K562 (cell line): ENCODE measurements at regions not wholly inside any gene's neighbourhood (a gene's known extent, or its start where the extent isn't known, plus 50 kb on each side); places are given as distances from the start of the nearest gene placed in this dataset.

Experiments
- ATAC-seq: fragments of 200-7000 bp; cut with Tn5 transposase; 3 replicates; pipeline ENCODE4 v1.9.1; 2020; ENCODE audit warnings: moderate library complexity
- BruUV-seq: library from RNA; stranded (reverse); fragments of 400-500 nt; replicated peaks from 2 replicates; lab custom pipeline; 2021; lab: Mats Ljungman, UMichigan
- CTCF ChIA-PET: fragments of 300-600 bp; formaldehyde crosslinking; extraction: SDS; loops from one replicate; lab custom pipeline; 2021; ENCODE audit warnings: low intra/inter-chr PET ratio; lab: Yijun Ruan, JAX
- POLR2A ChIA-PET: fragments of 300-600, 350-650 bp; sonication (Branson Sonifier 250); formaldehyde crosslinking; extraction: SDS; loops from one replicate; lab custom pipeline; 2021; ENCODE audit warnings: antibody characterized with exemption, inconsistent platforms; lab: Yijun Ruan, JAX
- DNase-seq, 4 experiments: peaks; one replicate each; pipeline versions ENCODE4 v3.0.0 to v3.0.0-alpha.2; 2011 to 2018; ENCODE audit warnings: low spot score in 3 of 4, mixed read lengths in 3 of 4; ENCODE audit errors: extremely low read depth in 1 of 4
- FAIRE-seq: peaks from 2 replicates; lab custom pipeline; 2011; peaks lifted over from hg19 to GRCh38; lab: Jason Lieb, UNC
- H2AFZ ChIP-seq: 2 replicates; pipeline ENCODE4 v1.6.0; 2011; ENCODE audit warnings: low read depth, low read length, control low read depth, inconsistent platforms
- H3K27ac ChIP-seq: fragments of 200-600 bp; 3 replicates; pipeline ENCODE4 v1.8.0; 2011; ENCODE audit warnings: low read depth, mild to moderate bottlenecking, control low read depth, inconsistent platforms, low read length, moderate library complexity, mixed read lengths; ENCODE audit errors: extremely low read depth
- H3K27me3 ChIP-seq, 2 experiments: fragments of 300-600 bp in 1 of 2; 2 replicates in 1 of 2; 3 replicates in 1 of 2; pipeline versions ENCODE4 v1.6.0 to v1.8.0; 2011; ENCODE audit warnings: inconsistent platforms in 2 of 2, low read length in 2 of 2, mild to moderate bottlenecking in 1 of 2, mixed read lengths in 1 of 2, moderate library complexity in 1 of 2; ENCODE audit not compliant: control insufficient read depth in 2 of 2, insufficient read depth in 2 of 2
- H3K36me3 ChIP-seq: fragments of 300-600 bp; 3 replicates; pipeline ENCODE4 v1.8.0; 2011; ENCODE audit warnings: mild to moderate bottlenecking, low read length, inconsistent platforms; ENCODE audit not compliant: control insufficient read depth, insufficient read depth
- H3K4me1 ChIP-seq, 2 experiments: fragments of 200-600 bp in 1 of 2; replicated peaks in 1 of 2; 2 replicates in 1 of 2; 3 replicates in 1 of 2; pipeline versions ENCODE4 v1.5.1 to v1.8.0; 2011; ENCODE audit warnings: inconsistent platforms in 2 of 2, low read length in 2 of 2, mild to moderate bottlenecking in 1 of 2, mixed read lengths in 1 of 2, moderate library complexity in 1 of 2; ENCODE audit not compliant: control insufficient read depth in 2 of 2, insufficient read depth in 2 of 2
- H3K4me2 ChIP-seq: 2 replicates; pipeline ENCODE4 v1.6.1; 2011; ENCODE audit warnings: low read length, control low read depth, inconsistent platforms, mixed read lengths; ENCODE audit not compliant: insufficient read depth
- H3K4me3 ChIP-seq: fragments of 200-600 bp; sonication (generic), shearing (Covaris generic); 2 replicates; pipeline ENCODE4 v1.5.1; 2016; ENCODE audit warnings: control low read depth, inconsistent platforms
- H3K79me2 ChIP-seq: fragments of 200-600 bp; 3 replicates; pipeline ENCODE4 v1.8.0; 2011; ENCODE audit warnings: low read length, inconsistent platforms; ENCODE audit not compliant: control insufficient read depth, insufficient read depth
- H3K9ac ChIP-seq, 2 experiments: 2 replicates each; pipeline versions ENCODE4 v1.6.0 to v1.6.1; 2011; ENCODE audit warnings: low read depth in 2 of 2, low read length in 2 of 2, control low read depth in 1 of 2, inconsistent platforms in 1 of 2, mild to moderate bottlenecking in 1 of 2, mixed read lengths in 1 of 2; ENCODE audit not compliant: insufficient read depth in 1 of 2
- H3K9me1 ChIP-seq: one replicate; pipeline ENCODE4 v1.6.0; 2011; ENCODE audit warnings: inconsistent platforms, mild to moderate bottlenecking, low read length, moderate library complexity; ENCODE audit not compliant: control insufficient read depth, insufficient read depth
- H3K9me3 ChIP-seq: replicated peaks from 2 replicates; pipeline ENCODE4 v1.5.1; 2011; ENCODE audit warnings: low read depth, low read length, inconsistent platforms; ENCODE audit not compliant: control insufficient read depth, insufficient read depth
- H4K20me1 ChIP-seq: replicated peaks from 2 replicates; pipeline ENCODE4 v1.6.1; 2011; ENCODE audit warnings: low read length, inconsistent platforms, mixed read lengths; ENCODE audit not compliant: control insufficient read depth, insufficient read depth
- ATF2 ChIP-seq: sonication (generic); formaldehyde crosslinking; IDR thresholded peaks from 2 replicates; pipeline ENCODE4 v1.8.1; 2022; ENCODE audit warnings: missing genetic modification reagents
- DIDO1 ChIP-seq: fragments of 450-650 bp; IDR thresholded peaks from 2 replicates; pipeline ENCODE4 v1.6.1; 2016; ENCODE audit warnings: low read depth, missing biosample characterization, missing genetic modification characterization
- E2F6 ChIP-seq, 2 experiments: IDR thresholded peaks; 2 replicates each; pipeline ENCODE4 v1.6.1; 2011; ENCODE audit warnings: borderline replicate concordance in 1 of 2, control low read depth in 1 of 2, low read depth in 1 of 2, low read length in 1 of 2, mild to moderate bottlenecking in 1 of 2, mixed read lengths in 1 of 2, moderate library complexity in 1 of 2; ENCODE audit not compliant: insufficient read depth in 1 of 2, insufficient read length in 1 of 2, poor library complexity in 1 of 2, severe bottlenecking in 1 of 2; ENCODE audit errors: extremely low read depth in 1 of 2
- ELF4 ChIP-seq: fragments of 450-650 bp; formaldehyde crosslinking; IDR thresholded peaks from 2 replicates; pipeline ENCODE4 v1.4.0; 2022; ENCODE audit warnings: missing genetic modification characterization
- HDAC8 ChIP-seq: fragments of 450-650 bp; IDR thresholded peaks from 2 replicates; pipeline ENCODE4 v1.6.1; 2016; ENCODE audit warnings: mild to moderate bottlenecking, missing genetic modification characterization, moderate library complexity, missing compliant biosample characterization
- IRF1 ChIP-seq: sonication (generic); formaldehyde crosslinking; IDR thresholded peaks from 2 replicates; pipeline ENCODE4 v1.8.0; 2022; ENCODE audit warnings: missing genetic modification reagents, mild to moderate bottlenecking, borderline replicate concordance
- MEF2D ChIP-seq: conservative IDR thresholded peaks from 2 replicates; pipeline ENCODE4 v1.6.1; 2016; ENCODE audit warnings: low read depth, missing genetic modification characterization, missing compliant biosample characterization
- PRPF4 ChIP-seq: fragments of 200-400 bp; formaldehyde crosslinking; IDR thresholded peaks from one replicate; pipeline ENCODE4 v1.6.1; 2017; ENCODE audit warnings: low read length, low read depth, mild to moderate bottlenecking; ENCODE audit not compliant: insufficient read depth, poor library complexity, severe bottlenecking
- TEAD4 ChIP-seq, 2 experiments: sonication (generic) in 1 of 2; formaldehyde crosslinking in 1 of 2; IDR thresholded peaks; 2 replicates each; pipeline versions ENCODE4 v1.6.1 to v1.8.0; 2012 to 2022; ENCODE audit warnings: borderline replicate concordance in 1 of 2, inconsistent platforms in 1 of 2, low read length in 1 of 2, mild to moderate bottlenecking in 1 of 2, missing genetic modification reagents in 1 of 2
- TSC22D4 ChIP-seq: fragments of 450-650 bp; IDR thresholded peaks from 2 replicates; pipeline ENCODE4 v1.6.1; 2016; ENCODE audit warnings: missing genetic modification characterization, missing biosample characterization, control low read depth
- ZFP91 ChIP-seq: sonication (generic); formaldehyde crosslinking; IDR thresholded peaks from 2 replicates; pipeline ENCODE4 v1.8.0; 2022; ENCODE audit warnings: mild to moderate bottlenecking, missing genetic modification reagents
- ZNF184 ChIP-seq: sonication (generic); formaldehyde crosslinking; IDR thresholded peaks from 2 replicates; pipeline ENCODE4 v1.5.0; 2020; ENCODE audit warnings: missing genetic modification reagents
- ZNF277 ChIP-seq: fragments of 250-450 bp; sonication (Bioruptor Pico); IDR thresholded peaks from 2 replicates; pipeline ENCODE4 v1.8.0; 2022; ENCODE audit warnings: inconsistent platforms, mild to moderate bottlenecking, moderate library complexity, borderline replicate concordance
- ZNF778 ChIP-seq: fragments of 450-650 bp; formaldehyde crosslinking; IDR thresholded peaks from 2 replicates; pipeline ENCODE4 v1.4.0; 2020; ENCODE audit warnings: mild to moderate bottlenecking, moderate library complexity
- WGBS: fragments of 100-300 bp; shearing (Covaris generic); methylation state at CpG from one replicate; pipeline ENCODE4 v1.1.6; 2016; ENCODE audit warnings: low coverage, mixed read lengths; ENCODE audit not compliant: insufficient coverage; ENCODE audit errors: missing lambda C conversion rate; 5-methylcytosine and 5-hydroxymethylcytosine counted together
- in situ Hi-C: fragments of 300-500 bp; cut with MboI; formaldehyde crosslinking; loops from 4 replicates; pipeline ENCODE4 v1.15.0; 2018; ENCODE audit warnings: inconsistent platforms, mixed read lengths
- intact Hi-C: fragments of 100-400 bp; cut with micrococcal nuclease; formaldehyde crosslinking; loops from 2 replicates; pipeline ENCODE4 v1.14.2; 2022

GRCh38 chr2:142291969-142292368 lies 161.2 kb upstream of the LRP1B start (continued):
- no peak for TF ChIP-seq ATF2 (CRISPR knock-in tag)
- no peak for TF ChIP-seq TSC22D4
- TF ChIP-seq ZNF778 (CRISPR knock-in tag) = no peak
- no peak for TF ChIP-seq HDAC8
- TF ChIP-seq PRPF4 = no peak

- no peaks in the 10 kb centered on the region for H3K9me3 ChIP-seq
- ATAC-seq = no peak
- CTCF ChIA-PET = no interaction called here
- WGBS = 0% methylated on average over 3 of the region's 3 CpGs
- no peaks in the 10 kb centered on the region for H3K4me1 ChIP-seq
- intact Hi-C loops (no loop called here), in situ Hi-C loops (no loop called here)
- H3K27ac ChIP-seq = no peak overlapping the region
- no peaks in the 10 kb centered on the region for H3K79me2 ChIP-seq
- no peaks in the 10 kb centered on the region for H3K9me1 ChIP-seq
- no peaks in the 10 kb centered on the region for H3K27me3 ChIP-seq
- BruUV-seq = no TSS peak
- H3K4me3 ChIP-seq = no peak overlapping the region
- no peaks in the 10 kb centered on the region for H3K36me3 ChIP-seq
- no peak for DNase-seq
- POLR2A ChIA-PET = no interaction called here
- H2AFZ ChIP-seq = no peak overlapping the region
- no peak overlapping the region for H3K4me2 ChIP-seq
- no peak for FAIRE-seq
- H4K20me1 ChIP-seq = no peaks in the 10 kb centered on the region
- no peak overlapping the region for H3K9ac ChIP-seq
- TF ChIP-seq ZNF184 (CRISPR knock-in tag) = no peak
- no peak for TF ChIP-seq MEF2D
- TF ChIP-seq ELF4 (CRISPR knock-in tag) = no peak
- TF ChIP-seq TEAD4 (IDR thresholded peaks at IDR 0.05; ENCODE audit: low read length) = no peak
- no peak for TF ChIP-seq TEAD4 (CRISPR knock-in tag; IDR thresholded peaks at IDR 0.05; ENCODE audit: borderline replicate concordance)
- no peak for TF ChIP-seq ZNF277
- no peak for TF ChIP-seq DIDO1 (tag)
- TF ChIP-seq ZFP91 (CRISPR knock-in tag) = no peak
- TF ChIP-seq IRF1 (CRISPR knock-in tag) = no peak
- TF ChIP-seq E2F6 (IDR thresholded peaks at IDR 0.05; ENCODE audit: borderline replicate concordance in 1 of 2, extremely low read depth in 1 of 2, insufficient read depth in 1 of 2, insufficient read length in 1 of 2, low read depth in 1 of 2, low read length in 1 of 2, poor library complexity in 1 of 2, severe bottlenecking in 1 of 2) = no peak
Measured at GRCh38 chr2:142290931-142291330, 160.1 kb upstream of the LRP1B start.
